Fibroblast of peridontal ligament (primary cell): ENCODE measurements at regions not wholly inside any gene's neighbourhood (a gene's known extent, or its start where the extent isn't known, plus 50 kb on each side); places are given as distances from the start of the nearest gene placed in this dataset.
"Not testable (repeated sequence)": the region's sequence is repeated elsewhere in the genome, so short reads cannot be mapped to it uniquely, and the experiment has no call there.

Experiments
- DNase-seq: peaks from one replicate; pipeline ENCODE4 v3.0.0-alpha.2; 2010; ENCODE audit errors: extremely low read depth

- DNase-seq: no peak
These were observed 51.9 kb upstream of the PTPRJ start for GRCh38 chr11:47928426-47928825.

GRCh38 chr11:47924184-47924691 is 56.1 kb upstream of the PTPRJ start:
- peak; percentile 54 for DNase-seq

GRCh38 chr11:47923667-47924066 is 56.7 kb upstream of the PTPRJ start:
- peak; percentile 62 for DNase-seq

- not testable (repeated sequence) for DNase-seq
These were observed 59.2 kb upstream of the PTPRJ start for GRCh38 chr11:47921080-47921555.

- DNase-seq: peak; percentile 50
These were observed 61.4 kb upstream of the PTPRJ start for GRCh38 chr11:47918882-47919495.

- DNase-seq: no peak
These were observed 62.0 kb upstream of the PTPRJ start for GRCh38 chr11:47918370-47918690.

GRCh38 chr11:47917599-47918369 is 62.6 kb upstream of the PTPRJ start:
- peak; percentile 93 for DNase-seq

DNA sequence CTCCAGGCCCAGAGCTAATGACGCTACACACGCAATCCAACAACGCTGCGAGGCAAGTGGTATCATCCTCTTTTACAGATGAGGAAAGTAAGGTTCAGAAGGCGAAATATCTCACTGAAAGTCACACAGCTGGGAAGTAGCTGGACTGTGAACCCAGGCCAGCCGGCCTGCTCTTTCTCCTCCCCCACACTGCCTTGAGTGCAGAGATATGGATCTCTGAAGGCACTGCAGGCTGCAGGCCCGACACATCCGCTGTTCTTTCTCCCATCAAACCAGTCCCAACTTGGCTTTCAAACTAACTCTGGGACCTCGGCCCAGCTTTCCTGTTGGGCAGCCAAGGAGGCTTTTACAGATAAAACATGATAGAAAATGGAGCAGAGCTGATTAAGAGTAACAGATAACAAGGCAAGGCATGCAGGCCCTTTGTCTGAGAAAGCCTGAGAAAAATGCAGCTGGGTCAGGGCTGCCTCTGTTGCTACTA is 64.0 kb upstream of the PTPRJ start:
- DNase-seq: no peak

DNA sequence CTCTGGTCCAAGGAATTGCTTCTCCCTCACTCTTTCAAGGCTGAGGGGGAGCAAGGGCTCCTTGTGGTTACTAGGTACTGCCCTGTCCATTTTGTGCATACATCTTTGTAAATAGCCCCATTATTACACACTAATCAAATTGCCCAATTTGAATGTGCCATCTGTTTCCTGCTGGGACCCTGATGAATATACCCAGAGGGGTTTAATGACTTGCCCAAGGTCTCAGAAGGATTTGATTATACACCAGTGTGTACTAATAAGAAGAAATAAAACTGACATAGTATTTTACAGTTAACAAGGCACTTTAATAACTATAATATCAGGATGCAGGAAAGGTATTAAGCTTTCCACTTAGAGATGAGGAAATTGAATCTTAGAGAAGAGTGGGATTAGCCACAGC is 64.6 kb upstream of the PTPRJ start:
- no peak for DNase-seq

GRCh38 chr11:47915374-47915773 is 65.0 kb upstream of the PTPRJ start:
- no peak for DNase-seq

DNA sequence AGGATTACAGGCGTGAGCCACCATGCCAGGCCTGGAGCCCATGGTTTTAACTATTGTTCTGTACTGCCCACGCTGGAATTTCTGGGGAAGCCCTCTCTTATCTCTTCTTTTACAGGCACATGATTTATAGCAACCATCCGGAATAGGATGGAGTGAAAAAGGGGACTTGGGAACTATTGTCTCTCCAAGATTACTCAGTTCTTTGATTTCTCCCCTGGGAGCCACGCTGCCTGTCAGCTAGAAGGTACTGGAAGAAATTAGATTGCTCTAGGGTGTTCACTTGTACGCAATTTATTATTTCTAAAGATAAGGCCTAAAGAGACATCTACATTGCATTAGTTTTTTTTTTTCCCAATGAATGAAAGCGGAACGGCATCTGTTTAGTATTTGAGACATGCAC is 65.6 kb upstream of the PTPRJ start:
- no peak for DNase-seq

- DNase-seq: no peak
These were observed 65.5 kb upstream of the NUP160 start for GRCh38 chr11:47913529-47914244.

DNA sequence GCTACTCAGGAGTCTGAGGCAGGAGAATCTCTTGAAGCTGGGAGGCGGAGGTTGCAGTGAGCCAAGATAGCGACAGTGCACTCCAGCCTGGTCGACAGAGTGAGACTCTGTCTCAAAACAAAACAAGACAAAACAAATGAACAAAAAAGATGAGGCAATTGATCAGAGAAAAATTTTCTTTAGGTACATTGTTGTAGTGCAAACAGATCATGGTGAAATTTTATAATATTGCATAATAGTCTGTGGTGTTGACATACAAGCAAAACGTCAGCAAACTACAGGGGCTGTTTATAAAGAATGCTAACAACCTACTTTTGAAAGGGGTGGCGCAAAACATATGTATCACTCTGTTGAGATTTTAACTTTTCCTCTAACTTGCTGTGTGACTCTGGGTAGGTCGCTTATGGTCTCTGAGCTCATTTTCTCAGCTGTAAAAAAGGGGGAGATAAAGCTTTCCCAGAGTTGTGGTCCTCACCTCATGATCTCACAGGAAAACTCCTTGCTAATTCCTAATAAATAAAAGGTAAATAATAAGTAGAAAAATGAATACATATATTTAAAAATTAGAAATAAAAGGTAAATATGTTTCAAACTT is 64.8 kb upstream of the NUP160 start:
- no peak for DNase-seq

DNA sequence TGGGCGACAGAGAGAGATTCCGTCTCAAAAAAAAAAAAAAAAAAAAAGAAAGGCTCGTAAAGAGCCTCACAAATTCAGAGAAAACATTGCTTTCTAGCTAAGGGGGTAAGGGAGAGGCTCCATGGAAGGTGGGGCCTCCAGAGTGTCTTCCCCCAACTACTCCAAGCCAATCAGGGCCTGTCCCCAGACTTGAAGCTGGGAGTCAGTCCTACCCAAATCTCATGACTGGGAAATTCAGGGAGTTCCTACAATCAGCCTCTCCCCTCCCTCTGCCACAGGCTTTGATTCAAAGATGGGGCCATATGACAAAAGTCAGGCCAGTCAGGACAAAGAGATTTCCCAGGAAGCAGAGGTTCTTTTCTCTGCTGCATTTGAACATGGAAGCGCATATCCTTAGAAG is 63.0 kb upstream of the NUP160 start:
- DNase-seq: no peak

DNA sequence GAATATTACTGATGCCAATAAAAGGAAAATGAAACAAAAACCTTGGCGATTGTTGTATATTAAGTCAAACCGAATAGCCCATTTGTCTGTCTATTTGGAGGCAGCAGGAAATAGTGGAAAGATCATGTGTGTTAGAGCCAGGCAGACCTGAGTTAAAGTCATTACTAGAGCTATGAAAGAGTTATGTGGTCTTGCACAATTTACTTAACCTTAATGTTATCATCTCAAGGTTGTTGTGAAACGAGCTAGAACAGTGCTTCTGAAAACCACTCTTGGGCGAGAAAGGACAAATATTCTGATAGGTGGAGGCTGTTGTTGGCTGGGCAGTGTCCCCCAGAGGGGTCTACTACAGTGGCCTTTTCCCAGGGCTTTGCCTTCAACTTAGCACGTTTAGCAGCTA is 60.0 kb upstream of the NUP160 start:
- DNase-seq: no peak

GRCh38 chr11:47907499-47907898 is 59.3 kb upstream of the NUP160 start:
- no peak for DNase-seq

- no peak for DNase-seq
These were observed 57.9 kb upstream of the NUP160 start for GRCh38 chr11:47906066-47906465.

- no peak for DNase-seq
These were observed 57.4 kb upstream of the NUP160 start for GRCh38 chr11:47905358-47906059.

- no peak for DNase-seq
These were observed 56.7 kb upstream of the NUP160 start for GRCh38 chr11:47904808-47905207.

- no peak for DNase-seq
These were observed 55.9 kb upstream of the NUP160 start for GRCh38 chr11:47904048-47904447.

- no peak for DNase-seq
These were observed 51.7 kb upstream of the NUP160 start for GRCh38 chr11:47899801-47900200.
